ENCODE measurements at regions not wholly inside any gene's neighbourhood (a gene's known extent, or its start where the extent isn't known, plus 50 kb on each side); places are given as distances from the start of the nearest gene placed in this dataset.

DNA sequence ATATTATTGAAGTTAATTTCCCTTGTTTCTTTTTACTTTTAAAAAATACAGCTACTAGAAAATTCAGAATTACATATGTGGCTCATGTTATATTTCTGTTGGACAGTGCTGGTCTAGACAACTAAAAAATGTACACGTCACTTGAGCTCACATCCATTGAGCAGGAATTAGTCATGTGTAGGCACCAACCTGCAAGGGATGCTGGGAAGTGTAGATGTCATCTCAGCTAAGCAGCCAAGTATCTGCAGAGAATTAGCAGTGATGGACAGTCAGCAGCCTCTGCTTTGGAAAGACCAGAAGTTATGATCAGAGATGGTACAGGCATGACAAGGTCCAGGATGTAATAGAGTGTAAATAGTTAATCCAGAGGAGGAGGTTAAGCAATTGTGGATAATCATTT lies 87.1 kb upstream of the HS3ST2 start:
- H2BK120ac ChIP-seq (ENCODE audit: low read depth, low read length), result no peak overlapping the region
- no peak overlapping the region for H3K18ac ChIP-seq (ENCODE audit: low read depth, low read length)
- ATAC-seq (ENCODE audit: low read depth), result no peak
- no peak overlapping the region for H2BK20ac ChIP-seq (ENCODE audit: low read depth, low read length)
- ChIA-PET CTCF (no interaction called here), POLR2A (ENCODE audit: unreplicated experiment) (no interaction called here)
- no peak overlapping the region for H2BK5ac ChIP-seq (ENCODE audit: low read depth, low read length, poor library complexity, severe bottlenecking)
- H3K4me1 ChIP-seq (ENCODE audit: control insufficient read depth, insufficient read depth, low read length), result no peaks in the 10 kb centered on the region
- no TSS peak for BruUV-seq (replicated peaks)
- in situ Hi-C loops (cut with MboI; ENCODE audit: low sequenced_read_pairs) (no loop called here), dilution Hi-C loops (cut with HindIII; ENCODE audit: low sequenced_read_pairs, unreplicated experiment) (no loop called here), intact Hi-C loops (cut with micrococcal nuclease) (no loop called here)
- no peak overlapping the region for H4K5ac ChIP-seq (ENCODE audit: low read depth, low read length)
- no peak overlapping the region for H3K56ac ChIP-seq (ENCODE audit: extremely low read depth, insufficient read depth, low read length)
- no peak overlapping the region for H4K8ac ChIP-seq (ENCODE audit: low read depth in 2 of 2, low read length in 2 of 2)
- no peak for TF ChIP-seq POLR2A (IDR thresholded peaks at IDR 0.05; ENCODE audit: low read depth, low read length)
- TF ChIP-seq MAZ (IDR thresholded peaks at IDR 0.05; ENCODE audit: borderline replicate concordance, low read depth, low read length), result no peak
- TF ChIP-seq CHD1 (IDR thresholded peaks at IDR 0.05; ENCODE audit: low read depth, low read length), result no peak
- TF ChIP-seq, protein P1, sequence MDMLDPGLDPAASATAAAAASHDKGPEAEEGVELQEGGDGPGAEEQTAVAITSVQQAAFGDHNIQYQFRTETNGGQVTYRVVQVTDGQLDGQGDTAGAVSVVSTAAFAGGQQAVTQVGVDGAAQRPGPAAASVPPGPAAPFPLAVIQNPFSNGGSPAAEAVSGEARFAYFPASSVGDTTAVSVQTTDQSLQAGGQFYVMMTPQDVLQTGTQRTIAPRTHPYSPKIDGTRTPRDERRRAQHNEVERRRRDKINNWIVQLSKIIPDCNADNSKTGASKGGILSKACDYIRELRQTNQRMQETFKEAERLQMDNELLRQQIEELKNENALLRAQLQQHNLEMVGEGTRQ (IDR thresholded peaks at IDR 0.05; ENCODE audit: low read depth, low read length), result no peak
- no peak for TF ChIP-seq FOS (IDR thresholded peaks at IDR 0.05; ENCODE audit: low read depth, low read length)
- H2BK15ac ChIP-seq (ENCODE audit: low read depth, low read length), result no peak overlapping the region
- no peaks in the 10 kb centered on the region for H4K20me1 ChIP-seq (ENCODE audit: insufficient read depth, low read length)
- DNase-seq, result no peak
- no peak overlapping the region for H3K14ac ChIP-seq (replicated peaks; ENCODE audit: low read depth, low read length)
- H3K4ac ChIP-seq (ENCODE audit: low read depth, low read length), result no peak overlapping the region
- no peaks in the 10 kb centered on the region for H3K79me1 ChIP-seq (ENCODE audit: low read depth in 1 of 2, low read length in 2 of 2)
- H3K9ac ChIP-seq (ENCODE audit: low read depth, low read length), result no peak overlapping the region
- no peak overlapping the region for H3K4me3 ChIP-seq (ENCODE audit: insufficient read depth, low read depth, low read length)
- no peak overlapping the region for H2AFZ ChIP-seq (replicated peaks; ENCODE audit: low read length, poor library complexity)
- no peak overlapping the region for H3K27ac ChIP-seq (ENCODE audit: insufficient read depth, low read length)
- H3K9me3 ChIP-seq (ENCODE audit: control insufficient read depth, insufficient read depth, low read length), result no peaks in the 10 kb centered on the region
- H2AK9ac ChIP-seq (replicated peaks; ENCODE audit: low read depth, low read length, poor library complexity), result no peak overlapping the region
- no peak overlapping the region for H2AK5ac ChIP-seq (ENCODE audit: low read depth, low read length)
- H3K27me3 ChIP-seq (ENCODE audit: control insufficient read depth, insufficient read depth, low read length), result no peaks in the 10 kb centered on the region
- no peak overlapping the region for H3K4me2 ChIP-seq (ENCODE audit: low read depth, low read length)
- H4K91ac ChIP-seq (ENCODE audit: insufficient read depth, low read depth, low read length), result no peak overlapping the region
- H3K23ac ChIP-seq (ENCODE audit: low read depth, low read length), result no peak overlapping the region
- H3K9me1 ChIP-seq (ENCODE audit: insufficient read depth, low read length), result no peaks in the 10 kb centered on the region
- no CpG with 5 or more reads among the region's 1 CpG for WGBS, 2 experiments (ENCODE audit: extremely low coverage in 2 of 2, insufficient read length in 1 of 2)
- H3K36me3 ChIP-seq (ENCODE audit: control insufficient read depth, insufficient read depth, low read length), result no peaks in the 10 kb centered on the region
